Heart left ventricle (tissue), 16 donors: ENCODE measurements at regions not wholly inside any gene's neighbourhood (a gene's known extent, or its start where the extent isn't known, plus 50 kb on each side); places are given as distances from the start of the nearest gene placed in this dataset.

ENCODE experiments used
- ATAC-seq, 4 donors: fragments of 200-7000 bp; cut with Tn5 transposase; one replicate each; pipeline ENCODE4 v1.9.1; 2020 to 2022; ENCODE audit warnings: moderate library complexity in 4 of 4, mild to moderate bottlenecking in 3 of 4, moderate number of reproducible peaks in 1 of 4
- DNase-seq, 5 donors: peaks; one replicate each; pipeline ENCODE4 v3.0.0-alpha.2; 2020
- H3K27ac ChIP-seq, 12 donors: fragments of 200-600 bp; sonication (generic) in 4 of 12; one replicate each; pipeline versions ENCODE4 v1.5.0 to v1.8.0; 2016 to 2022; ENCODE audit warnings: mild to moderate bottlenecking in 2 of 12
- H3K27me3 ChIP-seq, 9 donors: fragments of 200-600 bp; sonication (generic) in 2 of 9; one replicate each; pipeline versions ENCODE4 v1.5.1 to v1.8.0; 2016 to 2022; ENCODE audit warnings: mild to moderate bottlenecking in 3 of 9
- H3K36me3 ChIP-seq, 9 donors: fragments of 200-600 bp; sonication (generic) in 2 of 9; one replicate each; pipeline versions ENCODE4 v1.5.0 to v1.8.0; 2018 to 2022; ENCODE audit warnings: mild to moderate bottlenecking in 2 of 9
- H3K4me1 ChIP-seq, 12 donors: fragments of 200-600 bp; sonication (generic) in 4 of 12; one replicate each; pipeline versions ENCODE4 v1.5.0 to v1.8.0; 2016 to 2022; ENCODE audit warnings: mild to moderate bottlenecking in 3 of 12
- H3K4me3 ChIP-seq, 12 donors: fragments of 200-600 bp; sonication (generic) in 4 of 12; one replicate each; pipeline versions ENCODE4 v1.5.0 to v1.8.0; 2017 to 2022; ENCODE audit warnings: mild to moderate bottlenecking in 9 of 12, moderate library complexity in 4 of 12
- H3K9me3 ChIP-seq, 12 donors: fragments of 200-600 bp; sonication (generic) in 4 of 12; one replicate each; pipeline versions ENCODE4 v1.5.0 to v1.8.0; 2016 to 2022; ENCODE audit warnings: mild to moderate bottlenecking in 1 of 12
- POLR2A ChIP-seq, 2 donors: fragments of 450-650 bp; IDR thresholded peaks; one replicate each; pipeline ENCODE4 v1.6.1; 2017; ENCODE audit warnings: antibody characterized with exemption in 2 of 2, mild to moderate bottlenecking in 2 of 2, moderate library complexity in 2 of 2
- WGBS, 4 donors: extraction: QIAGEN DNeasy Blood & Tissue Kit in 2 of 4; methylation state at CpG; one replicate each; pipeline versions ENCODE4 v1.1.5 to v1.1.7; 2013 to 2018; 5-methylcytosine and 5-hydroxymethylcytosine counted together
- intact Hi-C, 10 donors: fragments of 100-400 bp; cut with DNase I; formaldehyde crosslinking; loops; one replicate each; pipeline versions ENCODE4 v1.11.1 to v1.14.2; 2022
- TF ChIP-seq, protein P1 (sequence below), 12 donors: fragments of 200-600 bp; sonication (generic) in 4 of 12; IDR thresholded peaks; one replicate each; pipeline versions ENCODE4 v1.5.0 to v1.8.0; 2018 to 2022; ENCODE audit warnings: antibody characterized with exemption in 12 of 12, mild to moderate bottlenecking in 5 of 12
- donor health status: ischemic (EF 13 %, LVEDD 7.1; RV severe dilation, severe dysfunction).
- donor health status: healthy with polysubstance abuse.
- donor health status: DM: no; HTN: yes; CAD: no.
- donor health status: DM: no; HTN: no; CAD: no.
- donor health status: ischemic (EF 25% LVEDD 6.9; RV normal size, moderate dysfunction).
- donor health status: ischemic (EF 25% LVEDD 5.7; RV mildly dilated, moderate dysfunction).
- donor health status: healthy.
- donor health status: DM: yes; HTN: yes; CAD: no.
- donor health status: ischemic (EF 35%, LVEDD 5.7; RV mildly dilated, moderate dysfunction).
- donor health status: nonischemic (EF 11% LVEDD 7.7; RV severe dilation, severe dysfunction).
- donor health status: DM: yes; HTN: yes; CAD: no.
- donor health status: PGD.
- donor health status: ischemic (EF 29% LVEDD 5.4; RV normal size, mild dysfunction).
- donor health status: nonischemic (EF 23%, LVEDD 6.1; RV moderate dilation, normal function).

DNA sequence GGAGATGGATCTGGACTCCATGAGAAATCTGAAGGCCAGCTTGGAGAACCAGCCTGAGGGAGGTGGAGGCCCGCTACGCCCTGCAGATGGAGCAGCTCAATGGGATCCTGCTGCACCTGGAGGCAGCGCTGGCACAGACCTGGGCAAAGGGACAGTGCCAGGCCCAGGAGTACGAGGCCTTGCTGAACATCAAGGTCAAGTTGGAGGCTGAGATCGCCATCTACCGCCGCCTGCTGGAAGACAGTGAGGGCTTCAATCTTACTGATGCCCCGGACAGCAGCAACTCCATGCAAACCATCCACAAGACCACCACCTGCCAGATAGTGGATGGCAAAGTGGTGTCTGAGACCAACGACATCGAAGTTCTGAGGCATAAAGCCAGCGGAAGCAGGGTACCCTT lies 601.5 kb upstream of the ZP4 start:
- Histone ChIP-seq H3K4me1 (no peaks in the 10 kb centered on the region), H3K36me3 (no peaks in the 10 kb centered on the region), H3K9me3 (no peaks in the 10 kb centered on the region), H3K27ac (no peak overlapping the region), H3K27me3 (no peaks in the 10 kb centered on the region), H3K4me3 (no peak overlapping the region)
- DNase-seq (no peak), ATAC-seq (no peak)
- intact Hi-C loops: no loop called here
- 79 to 90% (median 89%) methylated on average over 10 to 11 of the region's 11 CpGs for WGBS, 4 donors
- TF ChIP-seq, protein P1, sequence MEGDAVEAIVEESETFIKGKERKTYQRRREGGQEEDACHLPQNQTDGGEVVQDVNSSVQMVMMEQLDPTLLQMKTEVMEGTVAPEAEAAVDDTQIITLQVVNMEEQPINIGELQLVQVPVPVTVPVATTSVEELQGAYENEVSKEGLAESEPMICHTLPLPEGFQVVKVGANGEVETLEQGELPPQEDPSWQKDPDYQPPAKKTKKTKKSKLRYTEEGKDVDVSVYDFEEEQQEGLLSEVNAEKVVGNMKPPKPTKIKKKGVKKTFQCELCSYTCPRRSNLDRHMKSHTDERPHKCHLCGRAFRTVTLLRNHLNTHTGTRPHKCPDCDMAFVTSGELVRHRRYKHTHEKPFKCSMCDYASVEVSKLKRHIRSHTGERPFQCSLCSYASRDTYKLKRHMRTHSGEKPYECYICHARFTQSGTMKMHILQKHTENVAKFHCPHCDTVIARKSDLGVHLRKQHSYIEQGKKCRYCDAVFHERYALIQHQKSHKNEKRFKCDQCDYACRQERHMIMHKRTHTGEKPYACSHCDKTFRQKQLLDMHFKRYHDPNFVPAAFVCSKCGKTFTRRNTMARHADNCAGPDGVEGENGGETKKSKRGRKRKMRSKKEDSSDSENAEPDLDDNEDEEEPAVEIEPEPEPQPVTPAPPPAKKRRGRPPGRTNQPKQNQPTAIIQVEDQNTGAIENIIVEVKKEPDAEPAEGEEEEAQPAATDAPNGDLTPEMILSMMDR (IDR thresholded peaks at IDR 0.05): no peak
- TF ChIP-seq POLR2A (IDR thresholded peaks at IDR 0.05): no peak

DNA sequence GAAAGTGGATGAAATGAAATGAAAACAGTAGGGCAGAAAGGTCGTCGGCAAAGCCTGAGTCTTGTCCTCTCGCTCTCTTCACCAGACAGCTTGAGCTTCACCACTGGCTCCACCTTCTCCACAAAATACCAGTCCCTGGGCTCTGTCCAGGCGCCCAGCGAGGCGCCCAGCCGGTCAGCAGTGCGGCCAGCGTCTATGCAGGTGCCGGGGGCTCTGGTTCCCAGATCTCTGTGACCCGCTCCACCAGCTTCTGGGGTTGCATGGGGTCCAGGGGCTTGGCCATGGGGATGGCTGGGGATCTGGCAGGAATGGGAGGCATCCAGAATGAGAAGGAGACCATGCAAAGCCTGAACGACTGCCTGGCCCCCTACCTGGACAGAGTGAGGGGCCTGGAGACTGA lies 600.5 kb upstream of the ZP4 start:
- H3K36me3 ChIP-seq: no peaks in the 10 kb centered on the region
- WGBS, 4 donors: 84 to 89% (median 86%) methylated on average over 12 of the region's 12 CpGs
- no peak overlapping the region for H3K4me3 ChIP-seq
- DNase-seq (peak in 1 of 5 donors; percentile 58), ATAC-seq (no peak)
- H3K27ac ChIP-seq: no peak overlapping the region
- intact Hi-C loops: no loop called here
- H3K9me3 ChIP-seq: no peaks in the 10 kb centered on the region
- no peaks in the 10 kb centered on the region for H3K4me1 ChIP-seq
- TF ChIP-seq, protein P1 (IDR thresholded peaks at IDR 0.05): no peak
- no peak for TF ChIP-seq POLR2A (IDR thresholded peaks at IDR 0.05)
- H3K27me3 ChIP-seq: no peaks in the 10 kb centered on the region

DNA sequence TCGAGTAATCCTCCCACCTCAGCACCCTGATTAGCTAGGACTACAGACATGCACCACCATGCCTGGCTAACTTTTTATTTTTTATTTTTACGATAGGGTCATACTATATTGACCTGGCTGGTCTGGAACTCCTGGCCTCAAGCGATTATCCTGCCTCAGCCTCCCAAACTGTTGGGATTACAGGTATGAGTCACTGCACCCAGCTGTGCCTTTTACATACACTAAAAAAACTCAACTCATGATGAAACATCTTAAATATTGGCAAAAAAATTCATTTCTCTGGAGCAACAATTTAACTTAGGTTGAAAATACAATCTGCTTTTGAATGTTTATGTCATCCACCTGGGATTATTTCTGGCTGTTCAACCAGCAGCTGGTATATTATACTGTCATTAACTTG lies 598.3 kb upstream of the ZP4 start:
- H3K9me3 ChIP-seq: no peaks in the 10 kb centered on the region
- intact Hi-C loops: no loop called here
- H3K36me3 ChIP-seq: no peaks in the 10 kb centered on the region
- ATAC-seq (no peak), DNase-seq (no peak)
- 72 to 75% (median 73%) methylated on average over 3 of the region's 3 CpGs for WGBS, 4 donors
- H3K27me3 ChIP-seq: no peaks in the 10 kb centered on the region
- TF ChIP-seq, protein P1 (IDR thresholded peaks at IDR 0.05): no peak
- TF ChIP-seq POLR2A (IDR thresholded peaks at IDR 0.05): no peak
- H3K27ac ChIP-seq: no peak overlapping the region
- no peak overlapping the region for H3K4me3 ChIP-seq
- H3K4me1 ChIP-seq: no peaks in the 10 kb centered on the region

DNA sequence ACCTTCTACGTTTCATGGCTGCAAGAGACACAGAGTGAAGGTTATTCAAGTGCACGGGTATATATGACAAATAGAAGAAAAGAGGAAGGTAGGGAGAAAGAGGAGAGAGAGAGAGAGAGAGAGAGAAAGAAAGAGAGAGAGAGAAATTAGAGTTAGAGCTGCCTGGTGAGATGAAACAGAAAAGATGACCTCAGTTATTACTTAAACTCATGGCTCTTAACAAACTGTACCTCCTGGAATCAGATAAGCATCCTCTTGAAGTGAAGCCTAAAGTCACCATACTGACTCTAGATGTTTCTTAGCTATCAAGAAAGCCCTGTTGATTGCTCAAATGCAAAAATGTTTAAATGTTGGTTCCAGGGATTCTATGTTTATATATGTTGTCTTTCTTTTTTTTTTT lies 597.7 kb upstream of the ZP4 start:
- 74 to 85% (median 79%) methylated on average over 2 of the region's 2 CpGs for WGBS, 4 donors
- TF ChIP-seq POLR2A (IDR thresholded peaks at IDR 0.05): no peak
- TF ChIP-seq, protein P1 (IDR thresholded peaks at IDR 0.05): no peak
- H3K4me3 ChIP-seq: no peak overlapping the region
- no peaks in the 10 kb centered on the region for H3K36me3 ChIP-seq
- intact Hi-C loops: no loop called here
- no peak for DNase-seq
- H3K4me1 ChIP-seq: no peaks in the 10 kb centered on the region
- H3K27ac ChIP-seq: no peak overlapping the region
- no peak for ATAC-seq
- no peaks in the 10 kb centered on the region for H3K9me3 ChIP-seq
- no peaks in the 10 kb centered on the region for H3K27me3 ChIP-seq
